HG03469 (cell line): ENCODE measurements at regions not wholly inside any gene's neighbourhood (a gene's known extent, or its start where the extent isn't known, plus 50 kb on each side); places are given as distances from the start of the nearest gene placed in this dataset.

Experiments used
- ATAC-seq: cut with Tn5 transposase; IDR thresholded peaks from one replicate; pipeline ENCODE4 v1.9.1; 2021; ENCODE audit warnings: mild to moderate bottlenecking, moderate library complexity, moderate number of reproducible peaks; ENCODE audit not compliant: unreplicated experiment

- ATAC-seq: no peak
These were observed 64.7 kb upstream of the MGAT5 start for GRCh38 chr2:134189009-134189720.

- ATAC-seq: no peak
These were observed 63.6 kb upstream of the MGAT5 start for GRCh38 chr2:134190062-134190806.

GRCh38 chr2:134190807-134191203 lies 63.1 kb upstream of the MGAT5 start:
- ATAC-seq: no peak

GRCh38 chr2:134191835-134192234 lies 62.0 kb upstream of the MGAT5 start:
- no peak for ATAC-seq

- no peak for ATAC-seq
These were observed 60.9 kb upstream of the MGAT5 start for GRCh38 chr2:134193006-134193405.

- no peak for ATAC-seq
These were observed 59.4 kb upstream of the MGAT5 start for GRCh38 chr2:134194519-134194918.

- no peak for ATAC-seq
These were observed 58.5 kb upstream of the MGAT5 start for GRCh38 chr2:134195341-134195740.

GRCh38 chr2:134197445-134197844 lies 56.4 kb upstream of the MGAT5 start:
- ATAC-seq: no peak

- ATAC-seq: no peak
These were observed 55.8 kb upstream of the MGAT5 start for GRCh38 chr2:134198006-134198634.

GRCh38 chr2:134199123-134199522 lies 54.7 kb upstream of the MGAT5 start:
- ATAC-seq: no peak

GRCh38 chr2:134200036-134200618 lies 53.7 kb upstream of the MGAT5 start:
- no peak for ATAC-seq

- no peak for ATAC-seq
These were observed 52.3 kb upstream of the MGAT5 start for GRCh38 chr2:134201533-134201932.

- ATAC-seq: no peak
These were observed 51.5 kb upstream of the MGAT5 start for GRCh38 chr2:134202371-134202770.

- no peak for ATAC-seq
These were observed 50.7 kb upstream of the MGAT5 start for GRCh38 chr2:134203175-134203574.
